ENCODE measurements at regions not wholly inside any gene's neighbourhood (a gene's known extent, or its start where the extent isn't known, plus 50 kb on each side); places are given as distances from the start of the nearest gene placed in this dataset.
A peak's percentile ranks its signal among the peaks of the same experiment; 100 is the strongest.

- TF ChIP-seq, protein P1, sequence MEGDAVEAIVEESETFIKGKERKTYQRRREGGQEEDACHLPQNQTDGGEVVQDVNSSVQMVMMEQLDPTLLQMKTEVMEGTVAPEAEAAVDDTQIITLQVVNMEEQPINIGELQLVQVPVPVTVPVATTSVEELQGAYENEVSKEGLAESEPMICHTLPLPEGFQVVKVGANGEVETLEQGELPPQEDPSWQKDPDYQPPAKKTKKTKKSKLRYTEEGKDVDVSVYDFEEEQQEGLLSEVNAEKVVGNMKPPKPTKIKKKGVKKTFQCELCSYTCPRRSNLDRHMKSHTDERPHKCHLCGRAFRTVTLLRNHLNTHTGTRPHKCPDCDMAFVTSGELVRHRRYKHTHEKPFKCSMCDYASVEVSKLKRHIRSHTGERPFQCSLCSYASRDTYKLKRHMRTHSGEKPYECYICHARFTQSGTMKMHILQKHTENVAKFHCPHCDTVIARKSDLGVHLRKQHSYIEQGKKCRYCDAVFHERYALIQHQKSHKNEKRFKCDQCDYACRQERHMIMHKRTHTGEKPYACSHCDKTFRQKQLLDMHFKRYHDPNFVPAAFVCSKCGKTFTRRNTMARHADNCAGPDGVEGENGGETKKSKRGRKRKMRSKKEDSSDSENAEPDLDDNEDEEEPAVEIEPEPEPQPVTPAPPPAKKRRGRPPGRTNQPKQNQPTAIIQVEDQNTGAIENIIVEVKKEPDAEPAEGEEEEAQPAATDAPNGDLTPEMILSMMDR (IDR thresholded peaks at IDR 0.05) = no peak
- DNase-seq (no peak), ATAC-seq (no peak)
- H3K4me1 ChIP-seq = no peaks in the 10 kb centered on the region
- 85 to 88% methylated on average over 8 of the region's 8 CpGs for WGBS, 2 donors
- H3K36me3 ChIP-seq = no peaks in the 10 kb centered on the region
- H3K27me3 ChIP-seq = peaks cover 0 to 99% (median 76%) of the 10 kb centered on the region in 7 donors
- H3K4me3 ChIP-seq = no peak overlapping the region
- intact Hi-C loops (cut with DNase I) = no loop called here
- no peaks in the 10 kb centered on the region for H3K9me3 ChIP-seq
- no peak overlapping the region for H3K27ac ChIP-seq
These were observed 68.2 kb upstream of the OLIG2 start for GRCh38 chr21:32957545-32957944.

DNA sequence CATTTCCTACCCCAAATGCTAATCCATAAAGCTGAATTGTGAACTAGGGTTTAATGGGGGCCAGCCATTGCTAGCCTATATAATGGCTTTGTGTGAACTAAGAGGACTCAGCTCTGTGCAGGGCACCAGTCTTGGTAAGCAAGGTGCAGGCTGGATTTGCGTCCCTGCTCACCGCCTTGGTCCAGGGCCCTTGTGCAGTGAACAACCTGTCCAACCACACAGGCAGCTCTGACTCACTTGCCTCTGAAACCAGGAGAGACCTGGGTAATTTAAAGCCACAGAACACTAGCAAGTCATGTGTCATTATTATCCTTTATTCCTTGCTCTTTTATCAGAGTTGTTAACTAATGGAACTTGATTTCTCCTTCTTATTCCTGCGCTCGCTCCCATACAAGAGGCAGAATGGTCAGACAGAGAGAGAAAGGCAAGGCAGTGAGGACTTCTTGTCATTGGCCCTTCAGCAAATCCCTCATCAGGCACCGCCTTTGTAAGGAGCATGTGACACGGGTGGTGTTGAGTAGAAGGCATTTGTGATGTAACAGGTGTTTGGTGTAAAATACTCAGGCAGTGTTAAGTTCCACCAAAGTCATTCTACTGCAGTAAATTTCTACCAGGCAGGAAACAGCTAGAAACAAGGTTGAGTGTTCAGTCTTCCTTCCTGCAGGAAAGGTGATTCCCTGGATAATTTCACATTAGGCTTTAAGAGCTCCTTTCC is 67.3 kb upstream of the OLIG2 start:
- DNase-seq (no peak), ATAC-seq (no peak)
- intact Hi-C loops (cut with DNase I) = no loop called here
- Histone ChIP-seq H3K9me3 (no peaks in the 10 kb centered on the region), H3K27ac (no peak overlapping the region), H3K4me3 (no peak overlapping the region), H3K36me3 (no peaks in the 10 kb centered on the region), H3K4me1 (no peaks in the 10 kb centered on the region), H3K27me3 (peaks cover 0 to 95% (median 72%) of the 10 kb centered on the region in 7 donors)
- WGBS, 2 donors = 71 to 73% methylated on average over 6 of the region's 6 CpGs
- TF ChIP-seq, protein P1 (IDR thresholded peaks at IDR 0.05) = no peak

GRCh38 chr21:32962268-32962667 is 63.5 kb upstream of the OLIG2 start:
- ATAC-seq (peak in 1 of 8 donors; percentile 70), DNase-seq (no peak)
- TF ChIP-seq, protein P1 (IDR thresholded peaks at IDR 0.05) = no peak
- H3K27ac ChIP-seq = no peak overlapping the region
- no peaks in the 10 kb centered on the region for H3K36me3 ChIP-seq
- H3K4me1 ChIP-seq = no peaks in the 10 kb centered on the region
- no peak overlapping the region for H3K4me3 ChIP-seq
- WGBS, 2 donors = 22 to 26% methylated on average over 4 of the region's 4 CpGs
- peaks cover 0 to 58% (median 36%) of the 10 kb centered on the region in 7 donors for H3K27me3 ChIP-seq
- intact Hi-C loops (cut with DNase I) = no loop called here
- H3K9me3 ChIP-seq = no peaks in the 10 kb centered on the region

DNA sequence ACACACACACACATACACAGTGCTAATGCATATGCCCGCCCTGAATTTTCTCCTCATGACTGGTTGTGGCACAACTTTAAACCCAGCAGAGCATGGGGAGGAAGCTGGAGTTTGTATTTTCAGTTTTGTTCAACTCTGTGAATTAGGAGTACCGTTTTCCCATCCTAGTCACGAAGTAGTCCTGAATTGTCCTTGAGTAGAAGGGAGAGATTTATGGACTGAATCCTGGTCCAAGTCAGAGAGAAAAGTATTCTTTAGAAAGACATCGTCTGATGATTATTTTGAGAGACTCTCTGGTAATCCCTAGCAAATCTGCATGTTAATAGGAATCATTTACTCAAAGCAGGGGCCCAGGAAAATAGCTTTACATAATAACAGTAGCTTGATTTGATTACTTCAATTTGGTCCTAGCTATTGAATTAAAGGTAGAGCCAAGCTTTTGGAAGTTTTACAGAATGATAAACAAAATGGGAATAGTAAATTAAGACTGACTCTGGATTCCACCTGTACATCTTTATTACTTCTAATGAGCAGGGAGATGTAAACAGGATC is 60.5 kb upstream of the OLIG2 start:
- TF ChIP-seq, protein P1 (IDR thresholded peaks at IDR 0.05) = no peak

More for the DNA sequence above, 60.5 kb upstream of the OLIG2 start:
- Histone ChIP-seq H3K27ac (no peak overlapping the region), H3K9me3 (no peaks in the 10 kb centered on the region), H3K36me3 (no peaks in the 10 kb centered on the region), H3K4me3 (no peak overlapping the region), H3K4me1 (no peaks in the 10 kb centered on the region), H3K27me3 (peaks cover 0 to 28% (median 17%) of the 10 kb centered on the region in 7 donors)
- no peak for DNase-seq
- WGBS, 2 donors = 56 to 57% methylated on average over 4 of the region's 4 CpGs
- ATAC-seq = no peak
- intact Hi-C loops (cut with DNase I) = no loop called here

Data from heart right ventricle (tissue), 16 donors.